Nephron (organoid): ENCODE measurements at regions not wholly inside any gene's neighbourhood (a gene's known extent, or its start where the extent isn't known, plus 50 kb on each side); places are given as distances from the start of the nearest gene placed in this dataset.

Experiments
- H3K27ac Mint-ChIP-seq, 3 experiments: 2 replicates each; pipeline ENCODE4 v1.8.0; 2020; ENCODE audit warnings: mixed read lengths in 3 of 3, mild to moderate bottlenecking in 2 of 3, moderate library complexity in 1 of 3
- H3K27me3 Mint-ChIP-seq: 2 replicates; pipeline ENCODE4 v1.8.0; 2021; ENCODE audit warnings: low read depth, mild to moderate bottlenecking, moderate library complexity, mixed read lengths
- H3K36me3 Mint-ChIP-seq: 2 replicates; pipeline ENCODE4 v1.8.0; 2020; ENCODE audit warnings: low read depth, mixed read lengths
- H3K4me1 Mint-ChIP-seq: 2 replicates; pipeline ENCODE4 v1.8.0; 2020; ENCODE audit warnings: mixed read lengths
- H3K4me3 Mint-ChIP-seq, 3 experiments: 2 replicates each; pipeline ENCODE4 v1.8.0; 2020; ENCODE audit warnings: mild to moderate bottlenecking in 3 of 3, mixed read lengths in 3 of 3, moderate library complexity in 2 of 3
- H3K9me3 Mint-ChIP-seq: 2 replicates; pipeline ENCODE4 v1.8.0; 2020; ENCODE audit warnings: mixed read lengths
- TF ChIP-seq, protein P1 (sequence below), 3 experiments: fragments of 200-600 bp; sonication (generic); IDR thresholded peaks; one replicate each; pipeline ENCODE4 v1.5.0; 2021; ENCODE audit warnings: antibody characterized with exemption in 3 of 3; ENCODE audit not compliant: unreplicated experiment in 3 of 3

GRCh38 chr5:166369346-166369745, 1922.1 kb upstream of the WWC1 start:
- TF ChIP-seq, protein P1, sequence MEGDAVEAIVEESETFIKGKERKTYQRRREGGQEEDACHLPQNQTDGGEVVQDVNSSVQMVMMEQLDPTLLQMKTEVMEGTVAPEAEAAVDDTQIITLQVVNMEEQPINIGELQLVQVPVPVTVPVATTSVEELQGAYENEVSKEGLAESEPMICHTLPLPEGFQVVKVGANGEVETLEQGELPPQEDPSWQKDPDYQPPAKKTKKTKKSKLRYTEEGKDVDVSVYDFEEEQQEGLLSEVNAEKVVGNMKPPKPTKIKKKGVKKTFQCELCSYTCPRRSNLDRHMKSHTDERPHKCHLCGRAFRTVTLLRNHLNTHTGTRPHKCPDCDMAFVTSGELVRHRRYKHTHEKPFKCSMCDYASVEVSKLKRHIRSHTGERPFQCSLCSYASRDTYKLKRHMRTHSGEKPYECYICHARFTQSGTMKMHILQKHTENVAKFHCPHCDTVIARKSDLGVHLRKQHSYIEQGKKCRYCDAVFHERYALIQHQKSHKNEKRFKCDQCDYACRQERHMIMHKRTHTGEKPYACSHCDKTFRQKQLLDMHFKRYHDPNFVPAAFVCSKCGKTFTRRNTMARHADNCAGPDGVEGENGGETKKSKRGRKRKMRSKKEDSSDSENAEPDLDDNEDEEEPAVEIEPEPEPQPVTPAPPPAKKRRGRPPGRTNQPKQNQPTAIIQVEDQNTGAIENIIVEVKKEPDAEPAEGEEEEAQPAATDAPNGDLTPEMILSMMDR (IDR thresholded peaks at IDR 0.05; ENCODE audit: unreplicated experiment in 3 of 3) = no peak
- Mint-ChIP-seq H3K27ac (peak overlapping the region; percentile 49 to 81 (median 78)), H3K36me3 (no peaks in the 10 kb centered on the region), H3K27me3 (no peaks in the 10 kb centered on the region), H3K4me3 (no peak overlapping the region), H3K4me1 (peaks cover 5% of the 10 kb centered on the region), H3K9me3 (no peaks in the 10 kb centered on the region)

GRCh38 chr5:166369807-166370206, 1921.6 kb upstream of the WWC1 start:
- Mint-ChIP-seq H3K27me3 (no peaks in the 10 kb centered on the region), H3K9me3 (no peaks in the 10 kb centered on the region), H3K4me1 (peaks cover 5% of the 10 kb centered on the region), H3K4me3 (no peak overlapping the region), H3K36me3 (no peaks in the 10 kb centered on the region), H3K27ac (peak overlapping the region; percentile 49 to 81 (median 78))
- TF ChIP-seq, protein P1 (IDR thresholded peaks at IDR 0.05; ENCODE audit: unreplicated experiment in 3 of 3) = no peak

DNA sequence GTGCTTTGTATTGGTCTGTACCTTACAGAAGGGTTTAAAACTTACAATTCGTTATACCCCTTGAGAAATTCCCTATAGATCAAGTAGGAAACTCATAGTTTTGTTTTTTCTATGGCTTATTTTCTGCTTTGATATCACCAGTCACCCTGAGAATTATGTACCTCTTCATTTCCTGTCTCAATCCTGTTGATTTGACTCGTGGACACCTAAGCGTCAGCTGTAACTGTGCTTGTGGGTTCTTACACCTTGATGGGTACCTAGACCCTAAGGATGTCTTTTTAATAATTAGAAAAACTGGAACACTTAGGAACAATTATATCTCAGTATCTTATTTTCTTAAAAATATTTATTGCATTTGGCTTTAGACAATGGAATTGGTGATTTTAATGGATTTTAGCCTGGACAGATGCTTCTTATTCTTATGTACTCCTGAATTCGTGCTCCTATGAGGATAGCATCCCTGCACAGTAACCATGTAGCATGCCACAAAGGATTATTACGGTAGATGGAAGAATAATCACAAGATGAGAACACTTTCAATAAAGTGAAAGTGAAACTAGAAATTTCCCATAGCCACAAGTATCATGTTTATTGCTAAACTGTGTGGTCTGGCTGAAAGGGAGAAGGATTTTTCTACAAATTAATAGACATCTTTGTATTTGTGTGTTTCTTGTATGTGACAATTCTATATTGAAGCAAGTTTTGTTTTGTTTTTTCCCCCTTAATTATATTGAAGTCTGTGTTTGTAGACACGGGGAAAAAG, 1920.3 kb upstream of the WWC1 start:
- Mint-ChIP-seq H3K27me3 (no peaks in the 10 kb centered on the region), H3K27ac (peak overlapping the region in 2 of 3 experiments; percentile 18 to 33), H3K36me3 (no peaks in the 10 kb centered on the region), H3K4me3 (peak overlapping the region in 2 of 3 experiments; percentile 11 to 15), H3K9me3 (no peaks in the 10 kb centered on the region), H3K4me1 (peaks cover 5% of the 10 kb centered on the region)
- TF ChIP-seq, protein P1 (IDR thresholded peaks at IDR 0.05; ENCODE audit: unreplicated experiment in 3 of 3) = no peak

GRCh38 chr5:166373817-166374216, 1917.6 kb upstream of the WWC1 start:
- no peak overlapping the region for H3K4me3 Mint-ChIP-seq

GRCh38 chr5:166377756-166378155, 1913.7 kb upstream of the WWC1 start:
- Mint-ChIP-seq H3K27ac (no peak overlapping the region), H3K9me3 (peaks cover 5% of the 10 kb centered on the region), H3K4me1 (no peaks in the 10 kb centered on the region), H3K36me3 (no peaks in the 10 kb centered on the region), H3K27me3 (no peaks in the 10 kb centered on the region), H3K4me3 (no peak overlapping the region)
- TF ChIP-seq, protein P1 (IDR thresholded peaks at IDR 0.05; ENCODE audit: unreplicated experiment in 3 of 3) = no peak

More at GRCh38 chr5:166373817-166374216, 1917.6 kb upstream of the WWC1 start:
- no peaks in the 10 kb centered on the region for H3K36me3 Mint-ChIP-seq
- H3K27me3 Mint-ChIP-seq = no peaks in the 10 kb centered on the region
- H3K9me3 Mint-ChIP-seq = no peaks in the 10 kb centered on the region
- H3K4me1 Mint-ChIP-seq = peaks cover 5% of the 10 kb centered on the region
- TF ChIP-seq, protein P1 (IDR thresholded peaks at IDR 0.05; ENCODE audit: unreplicated experiment in 3 of 3) = no peak
- H3K27ac Mint-ChIP-seq = no peak overlapping the region

DNA sequence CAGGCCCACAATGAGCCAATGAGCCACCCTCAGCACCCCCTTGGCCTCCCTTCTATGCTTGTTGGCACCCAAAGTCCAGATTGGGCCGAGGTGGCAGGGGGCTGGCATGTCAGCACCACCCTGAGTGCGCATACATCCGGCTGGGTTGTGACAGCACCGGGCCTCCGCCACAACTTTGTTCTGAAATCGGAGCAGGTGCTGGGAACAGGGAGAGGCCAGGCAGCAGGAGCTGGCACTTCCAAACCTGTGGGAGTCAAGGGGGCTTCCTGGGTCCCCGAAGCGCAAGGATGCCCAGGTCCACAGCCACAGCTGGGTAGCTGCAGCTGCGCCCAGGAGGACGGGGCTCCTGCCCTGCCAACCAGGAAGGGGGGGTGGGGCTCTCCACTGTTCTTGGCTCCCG, 1911.9 kb upstream of the WWC1 start:
- no peaks in the 10 kb centered on the region for H3K27me3 Mint-ChIP-seq
- H3K4me3 Mint-ChIP-seq = no peak overlapping the region
- H3K4me1 Mint-ChIP-seq = no peaks in the 10 kb centered on the region
- H3K27ac Mint-ChIP-seq = no peak overlapping the region
- no peaks in the 10 kb centered on the region for H3K36me3 Mint-ChIP-seq
- peaks cover 5% of the 10 kb centered on the region for H3K9me3 Mint-ChIP-seq
- TF ChIP-seq, protein P1 (IDR thresholded peaks at IDR 0.05; ENCODE audit: unreplicated experiment in 3 of 3) = no peak
